Right lobe of liver (tissue), 4 donors: ENCODE measurements at regions not wholly inside any gene's neighbourhood (a gene's known extent, or its start where the extent isn't known, plus 50 kb on each side); places are given as distances from the start of the nearest gene placed in this dataset.

Experiments used
- POLR2A ChIP-seq: fragments of 450-650 bp; IDR thresholded peaks from one replicate; pipeline ENCODE4 v1.6.1; 2017; ENCODE audit warnings: antibody characterized with exemption, mild to moderate bottlenecking
- TF ChIP-seq, protein P1 (sequence below), 4 donors: fragments of 200-600 bp in 3 of 4; fragments of 450-650 bp in 1 of 4; IDR thresholded peaks; one replicate each; pipeline versions ENCODE4 v1.5.1 to v1.8.0; 2016 to 2022; ENCODE audit warnings: antibody characterized with exemption in 4 of 4, mild to moderate bottlenecking in 2 of 4
- donor health status: DM: no; HTN: no; CAD: no.
- donor health status: DM: no; HTN: no; CAD: no.
- donor health status: DM: no; HTN: yes; CAD: no.

DNA sequence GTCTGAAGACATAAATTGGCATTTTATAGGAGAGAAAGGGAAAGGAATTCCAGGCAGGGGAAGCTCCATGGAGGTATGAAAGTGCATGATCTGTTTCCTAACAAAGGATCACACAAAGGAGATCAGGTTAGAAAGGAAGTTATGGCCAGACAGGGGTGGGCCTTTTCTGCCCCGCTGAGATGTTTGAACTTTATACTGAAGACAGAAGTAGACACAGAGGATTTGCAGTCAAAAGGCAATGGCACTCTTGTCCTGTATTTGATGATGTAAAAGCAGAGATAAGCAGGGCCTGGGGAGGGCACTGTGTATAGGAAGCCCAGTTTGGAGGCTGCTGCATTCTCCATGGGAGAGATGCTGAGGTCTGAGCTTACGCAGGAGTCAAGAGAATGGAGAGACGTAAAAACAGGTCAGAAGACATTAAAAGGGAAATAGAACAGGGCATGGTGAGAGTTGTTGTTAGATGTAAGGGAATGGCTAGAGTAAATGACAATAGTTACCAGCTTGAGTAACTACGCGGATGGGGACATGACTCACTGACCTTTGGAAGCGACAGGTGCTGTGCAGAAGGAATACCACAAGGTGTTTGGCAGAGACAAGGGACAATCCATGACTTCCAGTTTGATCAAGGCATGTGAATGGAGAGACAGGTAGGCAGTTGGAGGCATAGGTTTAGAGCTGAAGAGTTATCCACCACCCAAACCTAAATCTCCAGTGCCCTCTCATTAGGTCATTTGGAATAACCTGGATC is 190.6 kb upstream of the SASH1 start:
- TF ChIP-seq, protein P1, sequence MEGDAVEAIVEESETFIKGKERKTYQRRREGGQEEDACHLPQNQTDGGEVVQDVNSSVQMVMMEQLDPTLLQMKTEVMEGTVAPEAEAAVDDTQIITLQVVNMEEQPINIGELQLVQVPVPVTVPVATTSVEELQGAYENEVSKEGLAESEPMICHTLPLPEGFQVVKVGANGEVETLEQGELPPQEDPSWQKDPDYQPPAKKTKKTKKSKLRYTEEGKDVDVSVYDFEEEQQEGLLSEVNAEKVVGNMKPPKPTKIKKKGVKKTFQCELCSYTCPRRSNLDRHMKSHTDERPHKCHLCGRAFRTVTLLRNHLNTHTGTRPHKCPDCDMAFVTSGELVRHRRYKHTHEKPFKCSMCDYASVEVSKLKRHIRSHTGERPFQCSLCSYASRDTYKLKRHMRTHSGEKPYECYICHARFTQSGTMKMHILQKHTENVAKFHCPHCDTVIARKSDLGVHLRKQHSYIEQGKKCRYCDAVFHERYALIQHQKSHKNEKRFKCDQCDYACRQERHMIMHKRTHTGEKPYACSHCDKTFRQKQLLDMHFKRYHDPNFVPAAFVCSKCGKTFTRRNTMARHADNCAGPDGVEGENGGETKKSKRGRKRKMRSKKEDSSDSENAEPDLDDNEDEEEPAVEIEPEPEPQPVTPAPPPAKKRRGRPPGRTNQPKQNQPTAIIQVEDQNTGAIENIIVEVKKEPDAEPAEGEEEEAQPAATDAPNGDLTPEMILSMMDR (IDR thresholded peaks at IDR 0.05) = no peak
- no peak for TF ChIP-seq POLR2A
